Neuronal stem cell (in vitro differentiated cells): ENCODE measurements at regions not wholly inside any gene's neighbourhood (a gene's known extent, or its start where the extent isn't known, plus 50 kb on each side); places are given as distances from the start of the nearest gene placed in this dataset.
A peak's percentile ranks its signal among the peaks of the same experiment; 100 is the strongest.

ENCODE experiments used
- DNase-seq: peaks from one replicate; pipeline ENCODE4 v3.0.0-alpha.2; 2013; ENCODE audit warnings: low spot score
- H2AFZ ChIP-seq: one replicate; pipeline ENCODE4 v1.6.1; 2013; ENCODE audit warnings: mild to moderate bottlenecking, low read length, inconsistent platforms
- H2AK5ac ChIP-seq: 2 replicates; pipeline ENCODE4 v1.6.1; 2013; ENCODE audit warnings: low read depth, mild to moderate bottlenecking, inconsistent platforms, low read length, moderate library complexity, mixed read lengths
- H2BK120ac ChIP-seq: 2 replicates; pipeline ENCODE4 v1.6.1; 2013; ENCODE audit warnings: low read depth, mild to moderate bottlenecking, inconsistent platforms, low read length, moderate library complexity, mixed read lengths
- H2BK12ac ChIP-seq: one replicate; pipeline ENCODE4 v1.6.1; 2013; ENCODE audit warnings: low read length, inconsistent platforms
- H2BK15ac ChIP-seq: 2 replicates; pipeline ENCODE4 v1.6.1; 2013; ENCODE audit warnings: mild to moderate bottlenecking, low read length, inconsistent platforms, mixed read lengths
- H2BK5ac ChIP-seq: one replicate; pipeline ENCODE4 v1.6.1; 2013; ENCODE audit warnings: inconsistent platforms, mild to moderate bottlenecking, low read length, moderate library complexity
- H3K14ac ChIP-seq: one replicate; pipeline ENCODE4 v1.6.1; 2013; ENCODE audit warnings: low read length, inconsistent platforms
- H3K18ac ChIP-seq: 2 replicates; pipeline ENCODE4 v1.6.1; 2013; ENCODE audit warnings: low read length, inconsistent platforms
- H3K23ac ChIP-seq: 2 replicates; pipeline ENCODE4 v1.6.1; 2013; ENCODE audit warnings: low read depth, mild to moderate bottlenecking, mixed read lengths, low read length, inconsistent platforms; ENCODE audit not compliant: poor library complexity
- H3K27ac ChIP-seq: replicated peaks from 3 replicates; pipeline ENCODE4 v1.5.1; 2013; ENCODE audit warnings: low read length, inconsistent platforms
- H3K27me3 ChIP-seq, 3 experiments: 2 replicates each; pipeline ENCODE4 v1.6.1; 2013; ENCODE audit warnings: low read length in 3 of 3, mild to moderate bottlenecking in 2 of 3, inconsistent platforms in 1 of 3, low read depth in 1 of 3, mixed read lengths in 1 of 3, moderate library complexity in 1 of 3; ENCODE audit not compliant: control insufficient read depth in 3 of 3, insufficient read depth in 3 of 3
- H3K36me3 ChIP-seq, 2 donors: replicated peaks in 1 of 2; 2 replicates each; pipeline ENCODE4 v1.6.1; 2013; ENCODE audit warnings: low read length in 2 of 2; ENCODE audit not compliant: control insufficient read depth in 2 of 2, insufficient read depth in 2 of 2
- H3K4ac ChIP-seq: 2 replicates; pipeline ENCODE4 v1.6.1; 2013; ENCODE audit warnings: inconsistent platforms, mild to moderate bottlenecking, low read length, moderate library complexity
- H3K4me1 ChIP-seq, 2 donors: 1 replicate in 1 of 2; 2 replicates in 1 of 2; pipeline ENCODE4 v1.6.1; 2013; ENCODE audit warnings: low read length in 2 of 2, low read depth in 1 of 2; ENCODE audit not compliant: control insufficient read depth in 2 of 2, insufficient read depth in 1 of 2
- H3K4me2 ChIP-seq: one replicate; pipeline ENCODE4 v1.6.1; 2013; ENCODE audit warnings: mild to moderate bottlenecking, low read length, inconsistent platforms; ENCODE audit not compliant: insufficient read depth, poor library complexity, severe bottlenecking
- H3K4me3 ChIP-seq, 2 donors: 2 replicates each; pipeline ENCODE4 v1.5.1; 2013; ENCODE audit warnings: low read length in 2 of 2, mild to moderate bottlenecking in 2 of 2, inconsistent platforms in 1 of 2, moderate library complexity in 1 of 2
- H3K79me1 ChIP-seq: one replicate; pipeline ENCODE4 v1.6.1; 2013; ENCODE audit warnings: low read depth, mild to moderate bottlenecking, inconsistent platforms, low read length, moderate library complexity
- H3K9ac ChIP-seq: one replicate; pipeline ENCODE4 v1.6.1; 2013; ENCODE audit warnings: mild to moderate bottlenecking, low read depth, low read length, inconsistent platforms; ENCODE audit not compliant: poor library complexity
- H3K9me3 ChIP-seq, 2 donors: replicated peaks in 1 of 2; 2 replicates each; pipeline versions ENCODE3 to v1.6.1; 2013; ENCODE audit warnings: low read length in 2 of 2, mild to moderate bottlenecking in 2 of 2, inconsistent platforms in 1 of 2, low read depth in 1 of 2, mixed read lengths in 1 of 2, moderate library complexity in 1 of 2; ENCODE audit not compliant: control insufficient read depth in 2 of 2, insufficient read depth in 1 of 2
- H4K8ac ChIP-seq: one replicate; pipeline ENCODE4 v1.6.1; 2013; ENCODE audit warnings: low read depth, mild to moderate bottlenecking, inconsistent platforms, low read length, moderate library complexity
- H4K91ac ChIP-seq: one replicate; pipeline ENCODE4 v1.6.1; 2013; ENCODE audit warnings: low read length, low read depth, mild to moderate bottlenecking, inconsistent platforms; ENCODE audit not compliant: poor library complexity
- WGBS, 2 donors: extraction: QIAGEN DNeasy Blood & Tissue Kit; methylation state at CpG; one replicate each; pipeline ENCODE4 v1.1.7; 2013; ENCODE audit warnings: missing lambda C conversion rate in 2 of 2, mixed read lengths in 1 of 2; ENCODE audit not compliant: insufficient read length in 2 of 2, insufficient replicate concordance in 1 of 2; ENCODE audit errors: extremely low coverage in 2 of 2; 5-methylcytosine and 5-hydroxymethylcytosine counted together

DNA sequence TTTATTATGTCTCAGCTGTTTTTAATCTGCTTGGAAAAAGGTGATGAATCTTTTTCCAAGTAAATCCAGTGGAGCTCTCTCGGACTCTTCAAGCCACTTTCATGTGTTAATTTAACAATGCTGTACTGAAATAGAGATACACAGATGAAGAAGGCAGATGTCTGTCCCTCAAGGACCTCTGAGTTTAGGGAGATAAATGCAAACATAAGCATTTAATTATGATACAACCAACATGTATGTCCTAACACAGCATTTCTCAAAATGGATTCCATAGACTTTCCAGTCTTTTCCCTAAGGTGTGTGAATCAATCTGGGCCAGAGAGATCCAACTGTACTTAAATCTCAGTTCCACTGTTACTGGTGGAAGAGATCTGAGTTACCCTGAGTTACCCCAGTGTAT, 262.4 kb downstream of the RND3 start:
- no peaks in the 10 kb centered on the region for H3K27me3 ChIP-seq
- H3K18ac ChIP-seq: no peak overlapping the region
- no peak overlapping the region for H3K4me2 ChIP-seq
- no peak overlapping the region for H2BK120ac ChIP-seq
- no peak overlapping the region for H2BK12ac ChIP-seq
- H3K79me1 ChIP-seq: no peaks in the 10 kb centered on the region
- no peak overlapping the region for H2BK5ac ChIP-seq
- no peak overlapping the region for H3K4me3 ChIP-seq
- no peak overlapping the region for H2BK15ac ChIP-seq
- H3K36me3 ChIP-seq: no peaks in the 10 kb centered on the region
- H3K9ac ChIP-seq: no peak overlapping the region
- DNase-seq: no peak
- no peak overlapping the region for H4K91ac ChIP-seq
- H3K4me1 ChIP-seq: no peaks in the 10 kb centered on the region
- no peaks in the 10 kb centered on the region for H3K9me3 ChIP-seq
- H4K8ac ChIP-seq: no peak overlapping the region
- no peak overlapping the region for H3K4ac ChIP-seq
- H3K27ac ChIP-seq: no peak overlapping the region
- no peak overlapping the region for H3K14ac ChIP-seq
- no peak overlapping the region for H2AFZ ChIP-seq
- H2AK5ac ChIP-seq: no peak overlapping the region
- WGBS, 2 donors: no CpG with 5 or more reads among the region's 1 CpG
- no peak overlapping the region for H3K23ac ChIP-seq

GRCh38 chr2:150224321-150224720, 263.1 kb downstream of the RND3 start:
- no peak overlapping the region for H2BK120ac ChIP-seq
- no CpG with 5 or more reads among the region's 3 CpGs for WGBS, 2 donors
- H3K14ac ChIP-seq: no peak overlapping the region

DNA sequence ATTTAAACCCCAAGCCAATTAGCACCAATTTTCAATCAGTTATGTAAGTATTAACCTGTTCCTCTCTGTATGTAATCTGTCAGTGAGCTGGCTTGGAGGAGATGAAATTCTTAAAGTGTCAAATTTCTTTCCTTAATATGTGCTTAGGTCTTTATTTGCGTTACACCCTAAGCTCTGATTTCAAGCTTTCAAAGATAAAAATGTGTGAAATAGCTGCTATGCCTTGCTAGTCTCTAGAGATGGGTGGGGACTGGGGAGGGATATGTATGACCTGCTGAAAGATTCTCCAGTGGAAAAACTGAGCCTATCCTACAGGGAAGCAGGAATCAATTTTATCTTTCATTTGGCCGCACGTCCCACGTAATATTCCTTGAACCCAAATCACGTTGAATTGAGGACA, 264.5 kb downstream of the RND3 start:
- no peaks in the 10 kb centered on the region for H3K27me3 ChIP-seq
- no peak overlapping the region for H2BK120ac ChIP-seq
- H2BK5ac ChIP-seq: no peak overlapping the region
- H2AFZ ChIP-seq: no peak overlapping the region
- no peaks in the 10 kb centered on the region for H3K4me1 ChIP-seq
- H3K27ac ChIP-seq: no peak overlapping the region
- no peak overlapping the region for H3K23ac ChIP-seq
- no peak overlapping the region for H2BK15ac ChIP-seq
- H3K14ac ChIP-seq: no peak overlapping the region
- no peak for DNase-seq
- H3K4me2 ChIP-seq: no peak overlapping the region
- no peak overlapping the region for H3K4me3 ChIP-seq
- H3K9ac ChIP-seq: no peak overlapping the region
- no peak overlapping the region for H4K91ac ChIP-seq
- H4K8ac ChIP-seq: no peak overlapping the region
- H3K36me3 ChIP-seq: no peaks in the 10 kb centered on the region
- no peak overlapping the region for H2BK12ac ChIP-seq
- no peak overlapping the region for H2AK5ac ChIP-seq
- no peaks in the 10 kb centered on the region for H3K79me1 ChIP-seq
- H3K18ac ChIP-seq: no peak overlapping the region
- H3K9me3 ChIP-seq: no peaks in the 10 kb centered on the region
- no CpG with 5 or more reads among the region's 5 CpGs for WGBS, 2 donors
- no peak overlapping the region for H3K4ac ChIP-seq

More at GRCh38 chr2:150224321-150224720, 263.1 kb downstream of the RND3 start:
- Histone ChIP-seq H2BK5ac (no peak overlapping the region), H2AFZ (no peak overlapping the region), H4K91ac (no peak overlapping the region), H2AK5ac (no peak overlapping the region), H2BK15ac (no peak overlapping the region), H3K4me1 (no peaks in the 10 kb centered on the region), H3K9ac (no peak overlapping the region), H3K23ac (no peak overlapping the region), H3K4me3 (peak overlapping the region in 1 of 2 donors; percentile 59), H3K79me1 (no peaks in the 10 kb centered on the region), H3K36me3 (no peaks in the 10 kb centered on the region), H2BK12ac (no peak overlapping the region), H3K27me3 (no peaks in the 10 kb centered on the region), H3K9me3 (no peaks in the 10 kb centered on the region), H4K8ac (no peak overlapping the region), H3K4ac (no peak overlapping the region), H3K18ac (no peak overlapping the region), H3K4me2 (no peak overlapping the region), H3K27ac (no peak overlapping the region)
- DNase-seq: no peak

DNA sequence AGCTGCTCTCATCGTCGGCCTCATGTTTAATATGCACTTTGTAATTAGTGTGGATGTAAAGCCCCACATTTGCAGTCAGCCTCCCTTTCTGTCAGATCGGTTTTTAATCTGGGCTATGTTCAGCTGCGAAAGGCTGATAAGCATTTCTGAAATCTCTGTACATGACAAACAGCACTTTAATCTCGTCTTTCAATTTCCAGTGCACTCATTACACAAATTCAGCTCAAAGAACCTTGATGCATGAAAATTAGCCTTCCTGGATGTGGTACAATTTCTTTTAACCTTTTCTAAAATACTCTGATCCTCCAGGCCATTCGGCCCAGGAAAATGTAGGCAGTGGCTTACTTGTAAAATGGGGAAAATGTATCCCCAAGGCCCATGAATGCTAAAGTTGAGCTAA, 265.1 kb downstream of the RND3 start:
- H3K4me3 ChIP-seq: no peak overlapping the region
- H3K14ac ChIP-seq: no peak overlapping the region
- DNase-seq: no peak
- no peak overlapping the region for H4K91ac ChIP-seq
- no peak overlapping the region for H2AK5ac ChIP-seq
- no peaks in the 10 kb centered on the region for H3K4me1 ChIP-seq
- no peak overlapping the region for H2AFZ ChIP-seq
- H3K27ac ChIP-seq: no peak overlapping the region
- H3K4me2 ChIP-seq: no peak overlapping the region
- no CpG with 5 or more reads among the region's 6 CpGs for WGBS, 2 donors
- H2BK120ac ChIP-seq: no peak overlapping the region
- no peaks in the 10 kb centered on the region for H3K36me3 ChIP-seq
- H2BK5ac ChIP-seq: no peak overlapping the region
- H4K8ac ChIP-seq: no peak overlapping the region
- H3K4ac ChIP-seq: no peak overlapping the region
- H3K9me3 ChIP-seq: no peaks in the 10 kb centered on the region
- H3K23ac ChIP-seq: no peak overlapping the region
- H3K18ac ChIP-seq: no peak overlapping the region
- no peak overlapping the region for H2BK15ac ChIP-seq
- H2BK12ac ChIP-seq: no peak overlapping the region
- H3K27me3 ChIP-seq: no peaks in the 10 kb centered on the region
- no peaks in the 10 kb centered on the region for H3K79me1 ChIP-seq
- no peak overlapping the region for H3K9ac ChIP-seq
